ENCODE measurements at regions not wholly inside any gene's neighbourhood (a gene's known extent, or its start where the extent isn't known, plus 50 kb on each side); places are given as distances from the start of the nearest gene placed in this dataset.

DNA sequence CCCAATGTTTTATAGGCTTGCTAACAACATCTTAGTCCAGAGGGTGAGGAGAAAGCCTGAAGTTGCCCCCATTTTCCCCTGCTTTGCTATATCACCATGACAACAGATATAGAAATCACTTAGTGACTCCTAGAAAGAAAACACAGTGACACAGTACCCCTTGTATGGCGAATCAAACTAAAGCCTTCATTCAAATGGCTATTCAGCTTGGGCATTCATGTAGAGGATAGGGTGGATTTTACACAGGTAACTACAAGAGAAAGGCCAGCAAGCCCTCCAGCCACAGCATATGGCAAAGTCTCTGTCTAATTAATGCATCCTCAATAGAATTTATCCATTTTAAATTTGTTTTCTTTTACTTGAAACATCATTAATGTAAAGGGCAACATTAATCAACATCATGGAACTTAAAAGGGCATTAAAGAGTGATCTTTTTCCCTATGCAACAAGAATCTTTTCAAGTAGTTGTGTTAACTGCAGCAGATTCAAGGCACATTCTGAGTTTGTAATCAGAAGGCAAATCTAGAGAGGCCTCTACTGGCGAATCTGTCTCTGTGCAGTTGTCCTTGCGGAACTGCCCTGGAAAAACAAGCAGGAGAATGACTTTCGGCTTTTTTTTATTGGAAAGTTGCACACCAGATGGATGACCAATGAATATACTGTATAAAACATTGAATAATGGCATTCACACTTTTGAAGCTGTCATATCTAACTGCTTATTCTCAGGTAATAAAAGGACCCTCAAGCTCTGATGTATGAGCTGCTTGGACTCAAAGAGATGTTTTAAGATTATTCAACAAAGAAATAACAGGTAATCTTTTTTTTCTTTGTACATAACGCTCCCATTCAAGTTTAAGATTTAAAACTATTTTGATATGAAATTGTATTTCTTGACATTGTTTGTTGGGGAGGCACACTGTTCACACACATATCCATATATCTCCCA lies 621.7 kb upstream of the AGTR1 start:
- Histone ChIP-seq H3K36me3 (ENCODE audit: control insufficient read depth in 2 of 2, insufficient read depth in 2 of 2, low read length in 1 of 2) (no peaks in the 10 kb centered on the region), H3K4me2 (ENCODE audit: control insufficient read depth, insufficient read depth) (no peak overlapping the region), H3K4me1 (ENCODE audit: control insufficient read depth, insufficient read depth, low read length) (no peaks in the 10 kb centered on the region), H3K9me3 (replicated peaks; ENCODE audit: control insufficient read depth, insufficient read depth, low read length) (no peaks in the 10 kb centered on the region), H2AFZ (ENCODE audit: control insufficient read depth, low read depth, low read length) (no peak overlapping the region), H3K9ac (ENCODE audit: control insufficient read depth, insufficient read depth, low read length) (no peak overlapping the region), H3K27me3 (replicated peaks in 1 of 2; ENCODE audit: control insufficient read depth in 2 of 2, insufficient read depth in 2 of 2, low read length in 1 of 2) (no peaks in the 10 kb centered on the region), H3K79me2 (ENCODE audit: control insufficient read depth, insufficient read depth, low read length) (no peaks in the 10 kb centered on the region), H3K4me3 (no peak overlapping the region), H4K20me1 (ENCODE audit: control insufficient read depth, insufficient read depth) (no peaks in the 10 kb centered on the region), H3K27ac (ENCODE audit: control insufficient read depth, insufficient read depth) (no peak overlapping the region)
- CTCF ChIA-PET = interaction anchor here (0.6 to 5.1 kb wide), 27 partner anchors 8 to 745 kb away, joined by 3 to 47 read pairs (median 4); no protein-coding TSS in a partner anchor
- RAD21 ChIA-PET (ENCODE audit: unreplicated experiment) = interaction anchor here (0.6 to 3.2 kb wide), 12 partner anchors 9 to 714 kb away, joined by 3 to 20 read pairs (median 6); no protein-coding TSS in a partner anchor
- BruUV-seq (replicated peaks) = no TSS peak
- intact Hi-C loops (cut with micrococcal nuclease; ENCODE audit: unreplicated experiment) = loop anchor here (2.0 to 10.0 kb wide), 4 partner anchors 237 to 694 kb away; no protein-coding TSS in a partner anchor
- POLR2A ChIA-PET = no interaction called here
- in situ Hi-C loops (cut with MboI) = no loop called here
- TF ChIP-seq CTCF (IDR thresholded peaks at IDR 0.05 in 2 of 3, conservative IDR thresholded peaks at IDR 0.05 in 1 of 3; ENCODE audit: control insufficient read depth in 2 of 3, extremely low read depth in 1 of 3, insufficient read depth in 1 of 3, low read depth in 3 of 3, low read length in 3 of 3) (peak; percentile 23 to 49 (median 47); a peak in 4 of 6 replicates), RAD21 (IDR thresholded peaks at IDR 0.05; ENCODE audit: insufficient read depth, low read depth, low read length) (peak; percentile 49), SMC3 (IDR thresholded peaks at IDR 0.05; ENCODE audit: borderline replicate concordance, low read length) (peak; percentile 9; the same call in 1 of the 2 replicates), E2F8 (IDR thresholded peaks at IDR 0.05; ENCODE audit: low read depth, partially characterized antibody) (no peak)
- SMC1A ChIA-PET (ENCODE audit: uncharacterized antibody, unreplicated experiment) = interaction anchor here (0.6 to 3.6 kb wide), 24 partner anchors 10 to 1263 kb away, joined by 3 to 25 read pairs (median 3); no protein-coding TSS in a partner anchor
- 29% methylated on average over 5 of the region's 5 CpGs for WGBS (ENCODE audit: insufficient coverage, insufficient replicate concordance, low lambda C conversion rate, missing lambda C conversion rate)
- ATAC-seq (peak; percentile 62), FAIRE-seq (peak; percentile 78), DNase-seq (ENCODE audit: low read depth, low spot score) (no peak)
